GM18511 (cell line): ENCODE measurements at regions not wholly inside any gene's neighbourhood (a gene's known extent, or its start where the extent isn't known, plus 50 kb on each side); places are given as distances from the start of the nearest gene placed in this dataset.

Source experiments
- ATAC-seq: cut with Tn5 transposase; IDR thresholded peaks from one replicate; pipeline ENCODE4 v1.9.1; 2021; ENCODE audit warnings: mild to moderate bottlenecking, moderate library complexity; ENCODE audit not compliant: unreplicated experiment

DNA sequence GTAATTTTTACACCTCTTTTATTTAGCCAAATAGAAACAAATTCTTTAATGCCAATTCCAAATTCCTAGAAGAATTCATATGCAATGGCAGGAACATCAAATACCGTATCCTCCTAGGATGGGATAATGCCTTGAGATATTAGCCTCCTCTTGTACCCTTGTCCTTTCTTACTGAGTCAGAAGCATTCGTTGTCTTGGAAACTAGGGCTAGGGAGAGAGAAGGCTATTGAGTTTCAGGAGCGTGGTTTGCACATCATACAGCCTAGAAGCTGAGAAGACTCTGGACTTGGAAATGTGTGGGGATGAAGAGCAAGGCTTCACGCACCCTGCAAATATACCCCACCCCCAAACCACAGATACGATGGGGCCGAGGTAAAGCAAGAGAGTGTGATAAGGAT lies 300.7 kb downstream of the SP3 start:
- no peak for ATAC-seq

DNA sequence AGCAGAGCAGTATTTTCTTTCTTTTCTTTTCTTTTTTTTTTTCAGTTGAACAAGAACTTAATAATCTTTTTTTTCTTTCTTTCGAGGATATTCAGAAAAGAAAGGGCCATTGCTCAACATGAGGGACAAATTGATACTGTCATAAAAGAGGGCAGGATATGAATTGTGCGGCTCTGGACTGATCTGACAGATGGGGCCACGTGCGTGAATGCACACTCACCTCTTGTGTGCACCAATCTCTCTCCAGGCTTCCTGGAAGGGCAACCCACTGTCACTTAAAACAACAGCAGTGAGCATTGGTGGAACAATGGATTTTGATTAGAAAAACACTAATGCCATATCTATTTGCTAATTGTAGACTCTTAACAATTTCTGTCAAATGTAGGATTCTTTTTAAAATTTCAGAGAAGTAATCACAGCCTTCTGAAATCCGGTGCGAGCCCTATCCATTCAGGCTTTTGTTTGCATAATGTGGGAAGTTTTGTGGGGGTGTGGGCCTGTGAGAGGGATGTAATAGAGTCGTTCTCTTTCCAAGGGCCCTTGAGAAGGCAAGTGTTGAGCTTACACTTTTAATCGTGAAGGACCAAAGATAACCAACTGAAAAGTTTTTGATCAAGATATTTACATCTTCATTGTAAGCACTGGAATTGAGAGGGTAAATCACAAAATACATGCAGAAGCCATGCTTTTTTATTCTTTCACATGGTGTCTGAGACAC lies 298.8 kb downstream of the SP3 start:
- no peak for ATAC-seq

DNA sequence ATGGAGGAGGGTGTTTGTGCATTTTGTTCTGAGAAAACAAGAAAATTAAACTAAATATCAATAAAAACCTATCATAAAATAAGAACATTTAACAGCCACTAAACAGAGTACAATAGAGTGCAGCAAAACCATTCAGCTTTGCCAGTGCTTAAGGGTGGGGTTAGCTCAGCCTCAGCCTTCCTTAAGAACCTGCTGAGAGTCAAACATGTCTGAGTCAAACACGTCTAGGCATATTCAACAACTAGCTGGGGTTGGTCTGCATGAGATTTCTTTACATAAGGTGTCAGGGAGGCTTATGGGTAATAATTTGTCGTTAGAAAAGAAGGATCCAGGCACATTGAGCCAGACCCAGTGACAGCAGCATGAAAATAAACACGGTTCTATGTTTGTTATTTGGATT lies 298.2 kb downstream of the SP3 start:
- ATAC-seq: no peak

DNA sequence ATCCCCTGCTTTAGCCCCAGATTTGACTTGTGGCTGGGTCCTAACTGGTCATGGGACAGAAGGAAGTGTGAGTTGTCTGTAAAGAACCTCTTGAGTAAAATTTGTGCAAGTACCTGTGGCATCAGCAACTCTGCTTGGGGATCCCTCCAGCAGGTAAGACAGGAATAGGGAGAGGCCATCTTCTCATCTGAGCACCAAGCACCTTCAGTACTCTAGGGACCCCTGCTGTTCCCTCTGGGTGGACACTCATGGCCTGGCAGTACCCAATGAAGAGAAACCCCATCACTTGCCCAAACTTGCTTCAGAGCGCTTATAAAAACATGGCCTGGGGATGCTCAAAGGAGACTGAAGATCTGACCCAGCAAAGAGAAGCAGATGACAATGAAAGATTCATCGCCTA lies 297.8 kb downstream of the SP3 start:
- ATAC-seq: no peak

DNA sequence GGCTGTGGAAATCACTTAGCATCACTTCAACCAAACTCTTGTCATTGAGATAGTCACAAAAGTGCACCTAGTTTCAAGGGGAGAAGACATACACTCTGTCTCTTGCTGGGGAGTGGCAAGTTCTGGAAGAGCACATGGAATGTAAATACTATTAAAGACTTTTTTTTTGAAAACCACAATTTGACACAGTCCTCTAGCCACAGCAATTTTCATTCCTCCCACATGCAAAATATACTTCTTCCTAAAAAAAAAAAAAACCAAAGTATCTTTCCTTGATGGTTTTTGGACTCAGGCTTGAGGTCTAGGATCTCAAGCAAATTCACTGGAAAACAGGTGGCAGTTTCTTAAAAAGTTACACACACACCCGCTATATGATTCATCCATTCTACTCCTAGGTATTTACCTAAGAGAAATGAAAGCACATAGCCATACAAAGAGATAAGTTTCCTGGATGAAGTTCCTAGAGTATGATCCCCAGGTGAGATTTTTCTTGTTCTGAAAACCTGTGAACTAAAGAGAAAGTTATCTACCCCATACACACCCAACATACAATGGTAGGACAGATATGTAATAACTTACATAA lies 295.8 kb downstream of the SP3 start:
- ATAC-seq: no peak

DNA sequence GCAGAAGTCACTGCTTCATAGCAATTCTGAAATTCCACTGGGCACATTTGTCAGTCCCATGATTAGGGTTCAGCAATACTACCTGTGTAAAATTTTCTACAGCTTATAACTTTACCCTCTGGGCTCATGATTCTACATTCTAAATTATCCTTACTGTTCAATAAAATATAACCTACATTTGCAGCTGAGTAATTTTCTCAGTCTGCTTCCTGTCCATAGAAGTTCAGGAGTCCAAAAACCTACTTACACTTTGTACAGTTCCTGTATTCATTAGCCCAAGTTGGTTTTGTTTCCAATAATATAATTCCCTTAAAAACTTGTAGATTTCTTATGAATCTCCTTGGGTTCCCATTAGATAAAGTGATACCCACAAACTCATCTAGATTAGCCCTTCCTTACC lies 295.3 kb downstream of the SP3 start:
- no peak for ATAC-seq

DNA sequence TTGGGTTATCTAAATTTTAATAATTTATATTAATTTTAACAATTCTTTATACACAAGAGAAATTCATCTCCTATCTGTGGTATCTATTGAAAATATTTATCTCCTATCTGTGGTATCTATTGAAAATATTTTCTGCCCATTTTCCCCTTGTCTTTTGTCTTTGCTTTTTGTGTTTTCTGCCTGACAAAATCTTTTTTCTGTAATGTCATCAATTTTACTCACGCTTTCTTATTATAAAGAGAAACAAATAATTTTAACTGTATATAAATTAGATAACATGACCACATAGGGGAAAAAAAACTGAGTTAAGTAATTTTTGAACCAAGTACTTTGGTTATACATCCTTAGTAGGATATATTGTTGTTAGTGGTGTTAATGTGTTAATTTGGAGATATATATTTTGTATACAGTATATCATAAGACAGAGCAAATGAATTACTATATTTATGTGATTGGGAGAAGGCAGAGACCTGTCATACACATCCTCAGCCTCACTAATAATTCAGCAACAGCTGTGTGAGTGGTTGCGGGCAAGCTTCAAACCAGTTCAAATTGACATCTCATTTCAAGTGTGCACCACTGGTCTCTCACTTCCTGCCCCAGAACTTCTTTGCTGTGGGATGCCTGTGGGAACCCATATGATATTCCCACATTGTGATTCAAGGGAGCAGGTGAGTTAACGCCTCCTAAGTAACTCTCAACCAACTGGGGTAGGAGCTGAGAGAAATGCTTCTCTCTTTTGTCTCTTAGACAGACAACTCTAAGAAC lies 292.4 kb downstream of the SP3 start:
- ATAC-seq: no peak

DNA sequence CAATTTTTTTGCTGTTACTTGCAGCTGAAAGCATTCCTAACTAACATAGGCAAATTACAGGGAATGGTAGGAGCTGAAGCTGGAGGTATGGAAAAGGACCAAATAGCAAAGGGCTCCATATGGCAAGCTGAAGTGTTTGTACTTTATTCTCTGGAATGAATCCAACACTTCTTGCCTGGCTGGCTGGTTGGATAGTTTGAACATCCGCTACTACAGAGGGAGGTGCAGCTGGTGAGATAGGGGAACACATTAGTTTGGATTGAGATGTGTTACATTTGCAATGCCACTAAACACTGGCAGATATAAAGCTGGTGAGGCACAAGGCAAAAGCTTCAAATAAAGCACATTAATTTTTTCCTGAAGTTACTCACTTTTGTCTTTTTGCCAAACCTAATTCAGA lies 291.5 kb downstream of the SP3 start:
- ATAC-seq: no peak

DNA sequence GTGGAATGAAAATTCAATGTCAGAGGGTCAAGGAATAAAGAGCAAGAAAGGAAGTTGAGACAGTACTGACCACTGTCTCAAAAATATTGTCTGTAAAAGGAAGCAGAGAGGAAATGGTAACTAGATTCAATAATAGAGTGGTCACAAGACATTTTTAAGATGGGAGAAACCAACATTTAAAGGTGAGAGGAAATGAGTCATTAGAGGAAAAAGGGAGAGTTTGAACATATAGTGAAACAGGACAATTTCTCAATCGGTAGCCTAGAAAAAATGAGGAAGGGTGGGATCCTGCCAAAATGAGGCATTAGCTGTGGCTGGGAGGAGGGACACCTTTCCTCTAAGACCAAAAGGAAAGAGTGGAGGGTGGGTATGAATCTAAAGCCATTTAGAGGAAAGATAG lies 288.5 kb downstream of the SP3 start:
- ATAC-seq: no peak

DNA sequence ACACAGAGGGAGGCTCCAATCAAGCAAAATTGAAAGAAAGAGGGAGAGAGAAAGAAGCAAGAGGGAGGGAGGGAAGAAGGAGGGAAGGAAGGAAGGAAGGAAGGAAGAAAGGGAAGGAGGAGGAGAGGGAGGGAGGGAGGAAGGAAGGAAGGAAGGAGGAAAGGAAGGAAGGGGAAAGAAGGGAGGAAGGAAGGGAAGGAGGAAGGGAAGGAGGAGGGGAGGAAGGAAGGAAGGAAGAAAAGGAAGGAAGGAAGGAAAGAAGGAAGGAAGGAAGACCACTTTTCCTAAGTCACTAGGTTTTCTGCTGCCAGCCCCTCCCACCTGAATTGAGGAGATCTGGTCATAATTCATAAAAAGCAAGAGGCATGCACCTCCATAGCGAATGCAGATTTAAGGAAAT lies 287.0 kb downstream of the SP3 start:
- no peak for ATAC-seq

DNA sequence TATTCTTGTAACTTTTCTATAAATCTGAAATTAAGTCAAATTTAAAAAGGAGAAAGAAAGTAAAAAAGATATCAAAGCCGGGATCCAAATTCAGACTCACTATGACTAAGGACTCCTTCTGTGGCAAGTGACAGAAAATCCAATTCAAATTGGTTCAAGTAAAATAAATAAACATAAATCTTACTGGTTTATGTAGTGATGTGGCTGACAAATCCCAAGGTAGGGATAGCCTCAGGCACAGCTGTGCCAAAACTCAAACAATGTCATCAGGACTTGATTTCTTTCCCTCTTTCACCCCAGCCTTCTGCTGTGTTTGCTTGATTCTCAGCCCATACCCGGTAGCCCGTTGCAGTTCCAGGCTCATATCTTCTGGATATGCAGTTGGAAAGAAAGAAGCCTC lies 284.6 kb downstream of the SP3 start:
- ATAC-seq: no peak

DNA sequence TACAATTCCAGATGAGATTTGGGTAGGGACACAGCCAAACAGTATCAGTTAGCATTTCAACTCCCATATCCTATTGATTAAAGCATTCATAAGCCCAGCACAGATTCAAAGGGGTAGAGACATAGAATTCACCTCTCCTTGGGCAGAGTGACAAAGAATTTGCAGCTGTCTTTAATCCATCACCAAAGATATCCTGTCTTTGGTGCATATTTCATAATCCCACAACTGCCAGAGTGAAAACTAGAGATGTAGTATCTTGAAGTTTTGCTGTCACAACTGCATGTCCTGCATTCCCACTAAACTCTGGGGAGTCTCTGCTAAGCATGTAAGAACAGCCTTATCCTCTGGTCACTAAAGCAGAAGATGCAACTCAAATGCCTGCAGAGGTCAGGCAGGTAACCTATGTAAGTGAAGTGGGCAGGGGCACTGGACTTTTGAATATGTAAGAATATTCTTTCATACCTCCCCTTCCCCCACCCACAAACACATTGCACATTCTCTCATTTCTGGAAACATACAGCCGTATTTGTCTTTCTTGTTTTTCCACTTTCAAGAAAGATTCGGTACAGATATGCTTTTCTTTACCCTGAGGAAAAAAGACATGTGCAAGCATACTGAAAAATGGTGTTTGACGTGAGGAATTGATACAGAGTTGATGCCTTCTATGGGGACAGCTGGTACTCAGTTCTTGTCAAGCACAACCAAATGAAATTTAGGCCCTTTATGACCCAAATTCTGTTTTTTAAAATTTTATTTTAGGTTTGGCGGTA lies 283.1 kb downstream of the SP3 start:
- ATAC-seq: no peak

DNA sequence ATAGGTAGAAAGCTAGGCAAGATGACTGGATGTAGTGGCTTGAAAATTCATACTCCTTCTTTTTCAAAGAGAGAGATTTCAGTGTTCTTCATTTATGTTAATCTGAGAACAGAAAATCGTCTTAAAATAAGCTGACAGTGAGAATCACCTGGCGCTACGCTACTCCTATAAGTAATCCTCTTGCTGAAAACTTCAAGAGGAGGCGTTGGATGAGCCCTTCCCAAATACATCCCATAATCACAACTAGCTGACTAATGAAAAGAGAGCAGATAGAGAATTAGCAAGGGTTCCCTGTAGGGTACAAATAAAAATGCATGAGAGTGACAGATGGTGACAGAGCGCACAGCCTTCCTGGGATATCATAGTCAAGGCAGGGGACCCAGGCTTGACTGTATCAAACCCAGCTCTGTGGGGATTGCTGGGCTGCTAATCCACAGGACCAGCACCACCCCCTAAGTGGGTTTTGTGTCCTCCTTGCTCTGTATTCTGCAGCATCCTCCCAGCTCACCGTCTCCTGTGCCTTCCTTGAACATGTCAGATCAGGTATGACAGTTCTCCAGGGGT lies 280.2 kb downstream of the SP3 start:
- ATAC-seq: no peak

DNA sequence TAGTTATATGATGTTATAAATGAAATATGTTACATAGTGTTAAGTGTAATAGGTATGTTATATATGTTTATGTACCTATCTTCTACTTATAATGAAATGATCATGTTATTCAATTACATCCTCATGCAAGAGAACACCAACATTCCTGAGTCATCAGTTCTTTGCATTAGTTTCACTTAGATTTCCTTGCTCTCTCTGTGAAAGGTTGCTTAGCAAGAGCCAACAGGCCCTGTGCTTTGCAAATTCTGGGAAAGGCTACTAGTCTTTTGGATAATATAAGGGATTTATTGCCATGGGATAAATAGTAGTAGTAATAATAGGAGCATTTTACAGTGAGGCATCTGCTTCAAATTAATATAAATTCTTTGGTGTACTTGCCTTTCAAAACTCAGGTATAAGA lies 274.8 kb downstream of the SP3 start:
- no peak for ATAC-seq

DNA sequence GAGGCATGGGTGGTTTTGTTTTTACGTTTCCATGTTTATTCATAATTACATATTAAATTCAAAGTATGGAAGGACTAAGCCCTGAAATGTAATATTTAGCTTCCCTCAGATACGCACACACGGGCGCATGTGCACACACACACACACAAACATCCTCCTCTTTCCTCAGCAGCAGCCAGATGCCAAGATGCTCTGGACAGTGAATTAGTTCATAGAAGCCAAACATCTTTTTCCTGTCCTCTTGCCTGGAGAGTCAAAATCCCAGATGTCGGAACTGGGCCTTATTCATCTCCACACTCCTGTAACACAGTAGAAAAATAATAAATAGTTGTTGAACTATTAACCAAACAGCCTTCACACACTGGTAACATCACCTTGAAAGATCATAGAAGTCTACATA lies 273.1 kb downstream of the SP3 start:
- no peak for ATAC-seq

DNA sequence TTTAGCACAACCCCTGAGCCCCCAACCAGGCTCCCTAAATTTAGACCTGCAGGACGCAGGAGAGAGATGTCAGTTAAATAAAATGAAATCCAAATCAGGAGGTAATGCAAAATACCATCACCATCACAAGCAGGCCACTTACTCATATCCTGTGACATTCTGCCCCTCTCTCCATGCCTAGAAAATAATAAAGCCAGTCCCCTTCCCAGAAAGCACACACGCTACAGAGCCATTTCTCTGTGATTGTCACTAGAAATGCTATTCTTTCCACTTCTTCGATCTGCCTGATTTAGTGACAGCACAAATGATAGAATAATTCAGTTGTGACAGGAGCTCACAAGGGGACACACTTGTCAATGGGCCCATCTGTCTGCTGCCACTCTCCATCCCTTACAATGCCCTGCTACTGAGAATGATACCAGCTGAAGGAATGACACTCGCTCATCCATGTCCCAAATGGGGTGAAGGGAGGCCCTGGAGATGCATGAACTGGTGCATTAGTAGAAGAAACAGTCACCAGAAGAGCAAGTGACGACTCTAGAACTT lies 272.1 kb downstream of the SP3 start:
- no peak for ATAC-seq

DNA sequence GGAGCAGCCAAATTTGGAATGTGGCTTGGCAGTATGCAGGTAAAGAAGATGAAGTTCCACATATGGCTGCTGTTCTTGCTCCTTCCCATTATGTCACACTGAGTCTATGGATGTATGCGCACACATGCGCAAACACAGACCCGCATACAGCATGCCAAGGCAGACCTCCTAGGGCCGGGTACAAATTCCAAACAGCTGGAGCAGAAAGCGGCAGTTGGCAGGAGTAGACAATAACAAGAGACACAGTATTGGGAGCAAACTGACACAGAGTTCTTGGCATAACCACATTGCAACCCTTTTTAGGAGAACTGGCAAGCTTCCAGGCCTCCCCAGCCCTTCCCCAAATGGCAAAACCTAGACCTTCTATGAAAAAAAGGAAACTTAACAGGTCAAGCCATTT lies 268.9 kb downstream of the SP3 start:
- ATAC-seq: no peak

DNA sequence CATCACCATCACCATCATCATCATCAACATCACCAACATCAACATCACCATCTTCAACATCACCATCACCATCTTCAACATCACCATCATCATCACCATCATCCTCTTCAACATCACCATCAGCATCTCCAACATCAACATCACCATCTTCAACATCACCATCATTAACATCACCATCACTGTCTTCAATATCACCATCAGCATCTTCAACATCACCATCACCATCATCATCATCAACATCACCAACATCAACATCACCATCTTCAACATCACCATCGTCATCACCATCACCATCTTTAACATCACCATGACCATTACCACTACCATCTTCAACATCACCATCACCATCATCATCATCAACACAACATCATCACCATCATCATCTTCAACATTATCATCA lies 267.2 kb downstream of the SP3 start:
- ATAC-seq: no peak

DNA sequence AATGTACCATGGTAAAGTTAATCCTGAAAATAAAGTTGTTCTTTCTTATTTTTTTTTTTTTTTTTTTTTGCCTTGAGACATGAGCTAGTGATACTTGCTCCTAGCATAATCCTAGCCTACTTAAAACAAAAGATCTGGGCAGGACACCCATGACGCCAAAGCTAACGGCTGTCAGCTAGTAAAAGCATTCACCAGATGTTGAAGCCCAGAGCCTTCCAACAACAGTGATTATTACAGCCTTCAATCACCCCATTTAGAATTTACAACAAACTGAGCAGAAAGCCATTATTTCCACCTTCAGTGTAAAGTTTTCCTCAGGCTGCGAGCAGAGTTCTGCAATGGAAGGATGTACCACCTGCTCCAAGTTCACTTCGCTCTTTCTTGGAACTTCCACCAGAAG lies 259.5 kb downstream of the SP3 start:
- no peak for ATAC-seq

DNA sequence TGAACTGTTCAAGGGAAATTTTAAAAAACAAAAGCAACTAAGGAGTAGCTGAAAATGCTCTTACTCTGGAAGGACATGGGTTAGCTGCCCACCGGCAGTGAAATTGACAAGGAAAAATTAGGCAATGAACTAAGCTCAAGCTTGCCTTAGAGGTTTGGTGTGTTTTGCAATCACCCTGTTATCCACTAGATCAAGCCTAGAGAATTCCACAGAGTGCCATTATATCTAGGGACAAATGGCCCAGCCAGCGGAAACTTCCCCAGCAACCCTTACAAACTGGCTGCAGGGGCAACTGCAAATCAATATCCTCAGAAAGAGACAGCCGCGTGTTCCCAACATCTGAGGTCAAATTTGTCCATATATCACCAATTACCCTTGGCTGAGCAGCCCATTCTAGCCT lies 258.2 kb downstream of the SP3 start:
- ATAC-seq: no peak

DNA sequence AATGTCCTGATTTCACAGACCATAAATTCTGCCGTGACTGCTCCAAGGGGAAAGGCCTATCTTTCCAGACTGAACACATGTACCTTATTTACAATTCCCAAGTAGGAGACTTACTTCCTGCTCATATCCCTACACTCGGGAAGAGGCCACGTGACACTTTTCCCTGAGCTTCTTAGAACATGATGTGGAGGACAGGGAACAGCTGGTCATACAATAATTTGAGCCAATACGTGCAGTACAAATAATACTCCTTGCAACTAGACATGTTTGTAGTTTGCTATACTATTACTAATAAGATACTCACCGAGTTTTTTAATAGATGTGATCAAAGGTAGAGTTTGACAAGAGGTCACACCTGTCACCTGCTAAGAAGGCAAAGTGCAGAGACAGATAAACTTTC lies 256.4 kb downstream of the SP3 start:
- ATAC-seq: no peak
